ENCODE measurements at regions not wholly inside any gene's neighbourhood (a gene's known extent, or its start where the extent isn't known, plus 50 kb on each side); places are given as distances from the start of the nearest gene placed in this dataset.

- no peak overlapping the region for H3K27ac ChIP-seq
- no peaks in the 10 kb centered on the region for H3K4me1 ChIP-seq
- TF ChIP-seq CTCF (IDR thresholded peaks at IDR 0.05): no peak
- no peaks in the 10 kb centered on the region for H3K9me3 ChIP-seq
- intact Hi-C loops (cut with DNase I): no loop called here
- H3K4me3 ChIP-seq: no peak overlapping the region
- no peak for DNase-seq (ENCODE audit: low spot score in 2 of 2)
- H3K27me3 ChIP-seq: no peaks in the 10 kb centered on the region
- no peaks in the 10 kb centered on the region for H3K36me3 ChIP-seq
Observed at GRCh38 chr11:92070026-92070889, 154.4 kb upstream of the FAT3 start.

- Histone ChIP-seq H3K4me1 (no peaks in the 10 kb centered on the region), H3K27me3 (no peaks in the 10 kb centered on the region), H3K36me3 (no peaks in the 10 kb centered on the region), H3K4me3 (no peak overlapping the region), H3K9me3 (no peaks in the 10 kb centered on the region), H3K27ac (no peak overlapping the region)
- no peak for DNase-seq (ENCODE audit: low spot score in 2 of 2)
- intact Hi-C loops (cut with DNase I): no loop called here
- TF ChIP-seq CTCF (IDR thresholded peaks at IDR 0.05): no peak
Observed at GRCh38 chr11:92067016-92067415, 157.6 kb upstream of the FAT3 start.

- intact Hi-C loops (cut with DNase I): no loop called here
- H3K27me3 ChIP-seq: no peaks in the 10 kb centered on the region
- no peaks in the 10 kb centered on the region for H3K4me1 ChIP-seq
- no peak for DNase-seq (ENCODE audit: low spot score in 2 of 2)
- H3K36me3 ChIP-seq: no peaks in the 10 kb centered on the region
- TF ChIP-seq CTCF (IDR thresholded peaks at IDR 0.05): no peak
- no peak overlapping the region for H3K4me3 ChIP-seq
- H3K27ac ChIP-seq: no peak overlapping the region
- H3K9me3 ChIP-seq: no peaks in the 10 kb centered on the region
Observed at GRCh38 chr11:92061456-92062062, 163.1 kb upstream of the FAT3 start.

GRCh38 chr11:92057849-92058442, 166.7 kb upstream of the FAT3 start:
- DNase-seq (ENCODE audit: low spot score in 2 of 2): no peak
- intact Hi-C loops (cut with DNase I): no loop called here
- Histone ChIP-seq H3K4me1 (no peaks in the 10 kb centered on the region), H3K27ac (no peak overlapping the region), H3K27me3 (no peaks in the 10 kb centered on the region), H3K36me3 (no peaks in the 10 kb centered on the region), H3K9me3 (no peaks in the 10 kb centered on the region), H3K4me3 (no peak overlapping the region)
- TF ChIP-seq CTCF (IDR thresholded peaks at IDR 0.05): no peak

- Histone ChIP-seq H3K36me3 (no peaks in the 10 kb centered on the region), H3K27me3 (no peaks in the 10 kb centered on the region), H3K27ac (no peak overlapping the region), H3K4me3 (no peak overlapping the region), H3K9me3 (no peaks in the 10 kb centered on the region), H3K4me1 (no peaks in the 10 kb centered on the region)
- intact Hi-C loops (cut with DNase I): no loop called here
- TF ChIP-seq CTCF (IDR thresholded peaks at IDR 0.05): no peak
- no peak for DNase-seq (ENCODE audit: low spot score in 2 of 2)
Observed at GRCh38 chr11:92053216-92053615, 171.4 kb upstream of the FAT3 start.

All from ascending aorta (tissue), 2 donors.